Eye (tissue), 1 donor: ENCODE measurements at regions not wholly inside any gene's neighbourhood (a gene's known extent, or its start where the extent isn't known, plus 50 kb on each side); places are given as distances from the start of the nearest gene placed in this dataset.

Experiments used
- DNase-seq: peaks from one replicate; pipeline ENCODE4 v3.0.0-alpha.2; 2015

GRCh38 chr6:105990151-105990550 lies 96.0 kb upstream of the PRDM1 start:
- no peak for DNase-seq

GRCh38 chr6:105988812-105989577 lies 97.1 kb upstream of the PRDM1 start:
- DNase-seq = no peak

- DNase-seq = no peak
These were observed 97.8 kb upstream of the PRDM1 start for GRCh38 chr6:105988321-105988720.

GRCh38 chr6:105987516-105987915 lies 98.6 kb upstream of the PRDM1 start:
- DNase-seq = no peak

- DNase-seq = no peak
These were observed 99.1 kb upstream of the PRDM1 start for GRCh38 chr6:105986998-105987397.

- DNase-seq = peak; percentile 70
These were observed 100.1 kb upstream of the PRDM1 start for GRCh38 chr6:105985816-105986632.

- DNase-seq = no peak
These were observed 100.9 kb upstream of the PRDM1 start for GRCh38 chr6:105985098-105985815.

GRCh38 chr6:105983763-105984162 lies 102.4 kb upstream of the PRDM1 start:
- no peak for DNase-seq

GRCh38 chr6:105982761-105983540 lies 103.2 kb upstream of the PRDM1 start:
- no peak for DNase-seq

- no peak for DNase-seq
These were observed 104.2 kb upstream of the PRDM1 start for GRCh38 chr6:105981888-105982358.

- peak; percentile 63 for DNase-seq
These were observed 104.9 kb upstream of the PRDM1 start for GRCh38 chr6:105981002-105981887.

- no peak for DNase-seq
These were observed 107.2 kb upstream of the PRDM1 start for GRCh38 chr6:105978974-105979373.

GRCh38 chr6:105977934-105978504 lies 108.1 kb upstream of the PRDM1 start:
- no peak for DNase-seq

- DNase-seq = no peak
These were observed 111.2 kb upstream of the PRDM1 start for GRCh38 chr6:105974986-105975385.

- no peak for DNase-seq
These were observed 113.7 kb upstream of the PRDM1 start for GRCh38 chr6:105972440-105972839.

- DNase-seq = no peak
These were observed 117.4 kb upstream of the PRDM1 start for GRCh38 chr6:105968603-105969333.

GRCh38 chr6:105967917-105968602 lies 118.1 kb upstream of the PRDM1 start:
- DNase-seq = no peak

- no peak for DNase-seq
These were observed 119.7 kb upstream of the PRDM1 start for GRCh38 chr6:105966481-105966880.

- DNase-seq = no peak
These were observed 121.0 kb upstream of the PRDM1 start for GRCh38 chr6:105964979-105965760.
